ENCODE measurements at regions not wholly inside any gene's neighbourhood (a gene's known extent, or its start where the extent isn't known, plus 50 kb on each side); places are given as distances from the start of the nearest gene placed in this dataset.

GRCh38 chr16:79402920-79403319 lies 197.6 kb downstream of the MAF start:
- Histone ChIP-seq H4K12ac (ENCODE audit: low read depth, low read length) (no peak overlapping the region), H3K4me3 (ENCODE audit: low read depth, low read length) (no peak overlapping the region), H4K91ac (ENCODE audit: low read depth, low read length) (no peak overlapping the region), H3K27ac (ENCODE audit: low read depth, low read length) (no peak overlapping the region), H2AFZ (ENCODE audit: insufficient read depth, low read length, poor library complexity) (no peak overlapping the region), H2BK5ac (ENCODE audit: low read depth, low read length, poor library complexity) (no peak overlapping the region), H3K18ac (ENCODE audit: low read length) (no peak overlapping the region), H3K27me3 (ENCODE audit: insufficient read depth, low read length) (peaks cover 1% of the 10 kb centered on the region), H3K14ac (ENCODE audit: low read length) (no peak overlapping the region), H2BK120ac (ENCODE audit: insufficient read depth, low read length, poor library complexity) (no peak overlapping the region), H3K79me1 (ENCODE audit: low read length) (no peaks in the 10 kb centered on the region), H2BK12ac (ENCODE audit: low read length) (no peak overlapping the region), H3K4ac (ENCODE audit: low read depth, low read length) (no peak overlapping the region), H2AK5ac (ENCODE audit: low read length) (no peak overlapping the region), H3K4me1 (ENCODE audit: control insufficient read depth in 1 of 2, insufficient read depth in 2 of 2, low read length in 2 of 2) (peaks cover 2 to 7% of the 10 kb centered on the region in 2 experiments), H3K79me2 (ENCODE audit: control insufficient read depth, insufficient read depth, low read length, poor library complexity) (no peaks in the 10 kb centered on the region), H4K8ac (ENCODE audit: low read depth, low read length) (no peak overlapping the region), H3K23ac (ENCODE audit: low read length) (no peak overlapping the region), H3K4me2 (ENCODE audit: low read length) (no peak overlapping the region), H3K36me3 (ENCODE audit: control insufficient read depth in 1 of 2, insufficient read depth in 2 of 2, low read length in 2 of 2) (no peaks in the 10 kb centered on the region), H3K9ac (ENCODE audit: low read length) (no peak overlapping the region), H3K9me3 (ENCODE audit: insufficient read depth, low read depth, low read length) (no peaks in the 10 kb centered on the region)
- DNase-seq: peak; percentile 24 to 65
- WGBS (ENCODE audit: extremely low coverage, insufficient coverage, insufficient read length): no CpG with 5 or more reads among the region's 6 CpGs

GRCh38 chr16:79402356-79402755 lies 198.2 kb downstream of the MAF start:
- H3K4ac ChIP-seq (ENCODE audit: low read depth, low read length): no peak overlapping the region

GRCh38 chr16:79401782-79402181 lies 198.8 kb downstream of the MAF start:
- no peak overlapping the region for H4K12ac ChIP-seq (ENCODE audit: low read depth, low read length)
- H3K36me3 ChIP-seq (ENCODE audit: control insufficient read depth in 1 of 2, insufficient read depth in 2 of 2, low read length in 2 of 2): no peaks in the 10 kb centered on the region
- no peak overlapping the region for H3K9ac ChIP-seq (ENCODE audit: low read length)
- H2BK12ac ChIP-seq (ENCODE audit: low read length): no peak overlapping the region
- no peak overlapping the region for H3K4me3 ChIP-seq (ENCODE audit: low read depth, low read length)
- H2AFZ ChIP-seq (ENCODE audit: insufficient read depth, low read length, poor library complexity): no peak overlapping the region
- no peaks in the 10 kb centered on the region for H3K9me3 ChIP-seq (ENCODE audit: insufficient read depth, low read depth, low read length)
- H3K79me2 ChIP-seq (ENCODE audit: control insufficient read depth, insufficient read depth, low read length, poor library complexity): no peaks in the 10 kb centered on the region
- H3K23ac ChIP-seq (ENCODE audit: low read length): no peak overlapping the region
- H2AK5ac ChIP-seq (ENCODE audit: low read length): no peak overlapping the region
- H3K14ac ChIP-seq (ENCODE audit: low read length): no peak overlapping the region
- no peak overlapping the region for H3K4ac ChIP-seq (ENCODE audit: low read depth, low read length)
- no peak overlapping the region for H3K18ac ChIP-seq (ENCODE audit: low read length)
- no peak for DNase-seq
- H3K4me2 ChIP-seq (ENCODE audit: low read length): no peak overlapping the region
- H4K91ac ChIP-seq (ENCODE audit: low read depth, low read length): no peak overlapping the region
- H4K8ac ChIP-seq (ENCODE audit: low read depth, low read length): no peak overlapping the region
- H2BK5ac ChIP-seq (ENCODE audit: low read depth, low read length, poor library complexity): no peak overlapping the region
- H3K79me1 ChIP-seq (ENCODE audit: low read length): no peaks in the 10 kb centered on the region
- no CpG with 5 or more reads among the region's 1 CpG for WGBS (ENCODE audit: extremely low coverage, insufficient coverage, insufficient read length)
- H3K4me1 ChIP-seq (ENCODE audit: control insufficient read depth in 1 of 2, insufficient read depth in 2 of 2, low read length in 2 of 2): peaks cover 2 to 7% of the 10 kb centered on the region in 2 experiments
- no peak overlapping the region for H3K27ac ChIP-seq (ENCODE audit: low read depth, low read length)
- H2BK120ac ChIP-seq (ENCODE audit: insufficient read depth, low read length, poor library complexity): no peak overlapping the region
- H3K27me3 ChIP-seq (ENCODE audit: insufficient read depth, low read length): peaks cover 2% of the 10 kb centered on the region

More at GRCh38 chr16:79402356-79402755, 198.2 kb downstream of the MAF start:
- Histone ChIP-seq H3K9ac (ENCODE audit: low read length) (no peak overlapping the region), H3K23ac (ENCODE audit: low read length) (no peak overlapping the region), H2BK12ac (ENCODE audit: low read length) (no peak overlapping the region), H3K36me3 (ENCODE audit: control insufficient read depth in 1 of 2, insufficient read depth in 2 of 2, low read length in 2 of 2) (no peaks in the 10 kb centered on the region), H3K18ac (ENCODE audit: low read length) (no peak overlapping the region), H3K27me3 (ENCODE audit: insufficient read depth, low read length) (peaks cover 2% of the 10 kb centered on the region), H2BK120ac (ENCODE audit: insufficient read depth, low read length, poor library complexity) (no peak overlapping the region), H2AFZ (ENCODE audit: insufficient read depth, low read length, poor library complexity) (no peak overlapping the region), H2AK5ac (ENCODE audit: low read length) (no peak overlapping the region), H3K27ac (ENCODE audit: low read depth, low read length) (no peak overlapping the region), H4K8ac (ENCODE audit: low read depth, low read length) (no peak overlapping the region), H3K14ac (ENCODE audit: low read length) (no peak overlapping the region), H3K4me2 (ENCODE audit: low read length) (no peak overlapping the region), H3K4me3 (ENCODE audit: low read depth, low read length) (no peak overlapping the region), H3K4me1 (ENCODE audit: control insufficient read depth in 1 of 2, insufficient read depth in 2 of 2, low read length in 2 of 2) (peaks cover 2 to 7% of the 10 kb centered on the region in 2 experiments), H3K79me1 (ENCODE audit: low read length) (no peaks in the 10 kb centered on the region), H4K91ac (ENCODE audit: low read depth, low read length) (no peak overlapping the region), H4K12ac (ENCODE audit: low read depth, low read length) (no peak overlapping the region), H3K79me2 (ENCODE audit: control insufficient read depth, insufficient read depth, low read length, poor library complexity) (no peaks in the 10 kb centered on the region), H3K9me3 (ENCODE audit: insufficient read depth, low read depth, low read length) (no peaks in the 10 kb centered on the region), H2BK5ac (ENCODE audit: low read depth, low read length, poor library complexity) (no peak overlapping the region)
- no peak for DNase-seq
- no CpG with 5 or more reads among the region's 5 CpGs for WGBS (ENCODE audit: extremely low coverage, insufficient coverage, insufficient read length)

GRCh38 chr16:79401157-79401556 lies 199.4 kb downstream of the MAF start:
- no peaks in the 10 kb centered on the region for H3K36me3 ChIP-seq (ENCODE audit: control insufficient read depth in 1 of 2, insufficient read depth in 2 of 2, low read length in 2 of 2)
- no peak overlapping the region for H4K8ac ChIP-seq (ENCODE audit: low read depth, low read length)
- no peak overlapping the region for H3K27ac ChIP-seq (ENCODE audit: low read depth, low read length)
- no peak for DNase-seq
- no peak overlapping the region for H3K4me2 ChIP-seq (ENCODE audit: low read length)
- no peaks in the 10 kb centered on the region for H3K79me1 ChIP-seq (ENCODE audit: low read length)
- H3K27me3 ChIP-seq (ENCODE audit: insufficient read depth, low read length): peaks cover 2% of the 10 kb centered on the region
- no peak overlapping the region for H3K14ac ChIP-seq (ENCODE audit: low read length)
- no peak overlapping the region for H3K4ac ChIP-seq (ENCODE audit: low read depth, low read length)
- H3K9me3 ChIP-seq (ENCODE audit: insufficient read depth, low read depth, low read length): no peaks in the 10 kb centered on the region
- peaks cover 2 to 7% of the 10 kb centered on the region in 2 experiments for H3K4me1 ChIP-seq (ENCODE audit: control insufficient read depth in 1 of 2, insufficient read depth in 2 of 2, low read length in 2 of 2)
- H3K23ac ChIP-seq (ENCODE audit: low read length): no peak overlapping the region
- WGBS (ENCODE audit: extremely low coverage, insufficient coverage, insufficient read length): no CpG with 5 or more reads among the region's 4 CpGs
- H2BK120ac ChIP-seq (ENCODE audit: insufficient read depth, low read length, poor library complexity): no peak overlapping the region
- no peaks in the 10 kb centered on the region for H3K79me2 ChIP-seq (ENCODE audit: control insufficient read depth, insufficient read depth, low read length, poor library complexity)
- no peak overlapping the region for H2AK5ac ChIP-seq (ENCODE audit: low read length)
- no peak overlapping the region for H2AFZ ChIP-seq (ENCODE audit: insufficient read depth, low read length, poor library complexity)
- H3K9ac ChIP-seq (ENCODE audit: low read length): no peak overlapping the region
- no peak overlapping the region for H3K4me3 ChIP-seq (ENCODE audit: low read depth, low read length)
- no peak overlapping the region for H4K91ac ChIP-seq (ENCODE audit: low read depth, low read length)
- no peak overlapping the region for H2BK5ac ChIP-seq (ENCODE audit: low read depth, low read length, poor library complexity)
- H2BK12ac ChIP-seq (ENCODE audit: low read length): no peak overlapping the region
- no peak overlapping the region for H4K12ac ChIP-seq (ENCODE audit: low read depth, low read length)
- H3K18ac ChIP-seq (ENCODE audit: low read length): no peak overlapping the region

Measured in trophoblast cell (in vitro differentiated cells and primary cell).